Chondrocyte (in vitro differentiated cells): ENCODE measurements at regions not wholly inside any gene's neighbourhood (a gene's known extent, or its start where the extent isn't known, plus 50 kb on each side); places are given as distances from the start of the nearest gene placed in this dataset.

Experiments
- DNase-seq: peaks from one replicate; pipeline ENCODE4 v3.0.0; 2021; ENCODE audit warnings: mixed read lengths, low spot score
- H3K27ac Mint-ChIP-seq: one replicate; pipeline ENCODE4 v1.8.0; 2021; ENCODE audit warnings: mild to moderate bottlenecking, moderate library complexity, mixed read lengths; ENCODE audit not compliant: unreplicated experiment
- H3K27me3 Mint-ChIP-seq: 2 replicates; pipeline ENCODE4 v1.8.0; 2021; ENCODE audit warnings: low read depth, mixed read lengths
- H3K36me3 Mint-ChIP-seq: 2 replicates; pipeline ENCODE4 v1.8.0; 2021; ENCODE audit warnings: low read depth, mixed read lengths
- H3K4me1 Mint-ChIP-seq: 2 replicates; pipeline ENCODE4 v1.8.0; 2021; ENCODE audit warnings: low read depth, mild to moderate bottlenecking, mixed read lengths
- H3K4me3 Mint-ChIP-seq: one replicate; pipeline ENCODE4 v1.8.0; 2021; ENCODE audit warnings: mild to moderate bottlenecking, moderate library complexity, mixed read lengths; ENCODE audit not compliant: unreplicated experiment
- H3K9me3 Mint-ChIP-seq: 2 replicates; pipeline ENCODE4 v1.8.0; 2021; ENCODE audit warnings: low read depth, mixed read lengths
- TF ChIP-seq, protein P1 (sequence below): fragments of 200-600 bp; sonication (generic); IDR thresholded peaks from 2 replicates; pipeline ENCODE4 v1.5.0; 2021; ENCODE audit warnings: antibody characterized with exemption, mild to moderate bottlenecking, moderate library complexity

DNA sequence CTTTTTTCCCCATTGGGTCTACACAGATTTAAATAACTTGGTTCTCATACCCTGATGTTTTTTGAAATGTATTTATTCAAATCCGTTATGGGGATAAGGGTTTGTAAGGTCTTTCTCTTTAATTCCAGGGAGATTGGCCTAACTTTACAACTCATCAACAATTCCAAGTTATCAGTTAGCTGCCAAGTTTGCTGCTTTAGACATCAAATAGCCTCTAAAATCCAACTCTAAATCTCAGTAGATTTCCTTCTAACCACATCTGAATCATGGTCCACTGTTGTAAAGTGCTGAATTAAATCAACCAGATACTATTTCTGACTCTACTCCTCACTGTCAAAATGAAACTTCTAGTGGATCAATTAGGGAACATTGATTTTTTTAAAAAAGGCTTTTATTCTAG lies 364.1 kb upstream of the E2F7 start:
- no peak for DNase-seq
- H3K27me3 Mint-ChIP-seq = peaks cover 18% of the 10 kb centered on the region
- H3K36me3 Mint-ChIP-seq = no peaks in the 10 kb centered on the region
- H3K4me3 Mint-ChIP-seq = no peak overlapping the region
- peaks cover 6% of the 10 kb centered on the region for H3K4me1 Mint-ChIP-seq
- TF ChIP-seq, protein P1, sequence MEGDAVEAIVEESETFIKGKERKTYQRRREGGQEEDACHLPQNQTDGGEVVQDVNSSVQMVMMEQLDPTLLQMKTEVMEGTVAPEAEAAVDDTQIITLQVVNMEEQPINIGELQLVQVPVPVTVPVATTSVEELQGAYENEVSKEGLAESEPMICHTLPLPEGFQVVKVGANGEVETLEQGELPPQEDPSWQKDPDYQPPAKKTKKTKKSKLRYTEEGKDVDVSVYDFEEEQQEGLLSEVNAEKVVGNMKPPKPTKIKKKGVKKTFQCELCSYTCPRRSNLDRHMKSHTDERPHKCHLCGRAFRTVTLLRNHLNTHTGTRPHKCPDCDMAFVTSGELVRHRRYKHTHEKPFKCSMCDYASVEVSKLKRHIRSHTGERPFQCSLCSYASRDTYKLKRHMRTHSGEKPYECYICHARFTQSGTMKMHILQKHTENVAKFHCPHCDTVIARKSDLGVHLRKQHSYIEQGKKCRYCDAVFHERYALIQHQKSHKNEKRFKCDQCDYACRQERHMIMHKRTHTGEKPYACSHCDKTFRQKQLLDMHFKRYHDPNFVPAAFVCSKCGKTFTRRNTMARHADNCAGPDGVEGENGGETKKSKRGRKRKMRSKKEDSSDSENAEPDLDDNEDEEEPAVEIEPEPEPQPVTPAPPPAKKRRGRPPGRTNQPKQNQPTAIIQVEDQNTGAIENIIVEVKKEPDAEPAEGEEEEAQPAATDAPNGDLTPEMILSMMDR = no peak
- H3K9me3 Mint-ChIP-seq = peaks cover 13% of the 10 kb centered on the region
- H3K27ac Mint-ChIP-seq = no peak overlapping the region

DNA sequence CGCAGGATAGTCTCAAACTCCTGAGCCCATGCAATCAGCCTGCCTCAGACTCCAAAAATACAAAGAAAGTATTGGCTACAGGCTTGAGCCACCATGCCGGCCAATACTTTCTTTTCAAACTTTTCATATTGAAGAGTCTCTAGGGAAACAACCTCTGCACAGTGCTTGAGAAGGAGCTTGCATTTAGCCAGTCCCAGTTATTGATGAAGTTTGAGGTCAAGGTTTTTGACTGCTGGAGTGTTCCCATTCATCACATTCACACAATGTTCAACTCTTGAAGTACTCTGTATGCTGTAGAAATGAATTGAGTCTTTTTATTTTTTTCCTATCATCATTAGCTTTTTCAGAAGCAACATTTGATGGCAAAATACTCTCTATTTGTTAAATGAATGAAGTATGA lies 355.8 kb upstream of the E2F7 start:
- TF ChIP-seq, protein P1 = no peak
- H3K36me3 Mint-ChIP-seq = no peaks in the 10 kb centered on the region

DNA sequence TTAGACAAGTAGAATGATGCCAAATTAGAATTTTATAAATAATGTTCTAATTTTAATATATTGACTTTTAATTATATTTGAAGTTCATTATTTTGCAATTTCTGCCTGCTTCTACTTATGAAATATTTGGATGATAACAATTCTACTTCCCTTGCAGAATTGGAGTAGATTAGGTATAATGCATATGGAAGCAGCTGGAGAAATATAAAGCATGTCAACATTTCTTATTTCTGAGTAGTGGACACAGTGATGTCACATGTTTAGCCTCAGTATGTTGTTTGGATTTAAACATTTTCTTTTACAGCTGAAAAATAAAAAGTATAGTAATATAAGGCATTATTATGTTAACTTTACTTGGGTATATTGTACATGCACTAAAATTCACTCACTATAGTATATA lies 344.2 kb upstream of the E2F7 start:
- DNase-seq = no peak
- Mint-ChIP-seq H3K27me3 (peaks cover 18% of the 10 kb centered on the region), H3K27ac (no peak overlapping the region), H3K4me1 (no peaks in the 10 kb centered on the region), H3K9me3 (no peaks in the 10 kb centered on the region), H3K4me3 (no peak overlapping the region), H3K36me3 (no peaks in the 10 kb centered on the region)
- TF ChIP-seq, protein P1 = no peak

More for the DNA sequence above, 355.8 kb upstream of the E2F7 start:
- no peak for DNase-seq
- peaks cover 4% of the 10 kb centered on the region for H3K27me3 Mint-ChIP-seq
- H3K4me1 Mint-ChIP-seq = no peaks in the 10 kb centered on the region
- no peak overlapping the region for H3K27ac Mint-ChIP-seq
- H3K4me3 Mint-ChIP-seq = no peak overlapping the region
- peaks cover 19% of the 10 kb centered on the region for H3K9me3 Mint-ChIP-seq

DNA sequence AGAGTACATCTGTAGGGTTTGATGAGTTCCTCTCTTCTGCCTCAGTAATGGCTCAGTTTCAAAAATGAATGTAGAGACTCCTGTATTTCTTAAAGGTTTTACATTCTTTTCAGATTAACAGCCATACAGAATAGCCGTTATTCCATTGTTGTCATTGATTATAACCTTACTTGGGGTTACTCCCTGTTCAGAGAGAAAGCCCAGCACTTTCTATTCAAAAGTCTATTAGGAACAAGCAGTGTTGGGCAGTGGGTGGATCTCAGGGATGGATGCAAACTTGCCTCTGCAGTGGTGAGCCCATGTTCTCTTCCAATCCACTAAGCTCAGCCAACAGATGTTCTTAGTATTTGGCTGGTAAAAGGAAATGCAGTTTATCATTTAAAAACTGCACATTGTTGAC lies 342.6 kb upstream of the E2F7 start:
- no peak for DNase-seq
- H3K4me3 Mint-ChIP-seq = no peak overlapping the region
- TF ChIP-seq, protein P1 = no peak
- H3K9me3 Mint-ChIP-seq = no peaks in the 10 kb centered on the region
- H3K4me1 Mint-ChIP-seq = peaks cover 1% of the 10 kb centered on the region
- no peaks in the 10 kb centered on the region for H3K36me3 Mint-ChIP-seq
- H3K27me3 Mint-ChIP-seq = peaks cover 16% of the 10 kb centered on the region
- no peak overlapping the region for H3K27ac Mint-ChIP-seq

DNA sequence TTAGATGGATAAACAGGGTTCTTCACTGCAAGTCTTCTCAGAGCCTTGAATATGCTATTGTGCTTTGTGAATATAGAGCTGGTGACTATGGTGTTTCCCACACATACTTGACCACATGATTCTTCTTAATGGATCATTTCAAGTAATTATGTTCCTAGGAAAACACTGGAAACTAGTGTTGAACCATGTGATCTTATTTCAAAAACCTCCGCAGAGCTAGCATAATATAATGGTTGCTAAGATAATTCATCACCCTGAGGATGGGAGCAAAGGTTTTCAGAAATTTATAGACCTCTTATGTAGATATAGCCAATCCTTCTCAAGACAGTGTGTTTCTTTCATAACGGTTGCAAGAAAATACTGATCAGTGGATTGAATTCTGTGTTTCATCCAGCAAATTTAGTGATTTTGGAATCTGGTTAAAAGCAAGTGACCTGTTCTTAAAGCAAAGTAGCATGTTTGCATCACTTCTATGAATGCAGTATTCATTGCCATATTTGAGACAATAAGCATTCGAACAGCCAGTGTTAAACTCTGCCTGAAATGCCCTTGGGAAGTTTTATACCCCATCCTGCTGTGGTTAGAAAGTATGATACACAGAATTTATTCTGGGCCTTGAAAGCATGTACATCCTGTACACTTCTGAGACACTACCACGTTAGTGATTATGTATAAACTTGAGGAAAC lies 341.0 kb upstream of the E2F7 start:
- DNase-seq = no peak
- Mint-ChIP-seq H3K4me1 (peaks cover 6% of the 10 kb centered on the region), H3K27me3 (peaks cover 12% of the 10 kb centered on the region), H3K36me3 (no peaks in the 10 kb centered on the region), H3K9me3 (no peaks in the 10 kb centered on the region), H3K27ac (no peak overlapping the region), H3K4me3 (no peak overlapping the region)
- TF ChIP-seq, protein P1 = no peak
